OCI-LY7 (cell line): ENCODE measurements at regions not wholly inside any gene's neighbourhood (a gene's known extent, or its start where the extent isn't known, plus 50 kb on each side); places are given as distances from the start of the nearest gene placed in this dataset.

Source experiments
- EZH2phosphoT487 ChIP-seq: fragments of 200-600 bp; sonication (generic); IDR thresholded peaks from 2 replicates; pipeline ENCODE4 v1.6.1; 2018; ENCODE audit warnings: low read depth, borderline replicate concordance, mild to moderate bottlenecking, mixed run types, antibody characterized with exemption, low read length, moderate library complexity, mixed read lengths
- TF ChIP-seq, protein P1 (sequence below): fragments of 200-600 bp; sonication (generic); conservative IDR thresholded peaks from 2 replicates; pipeline ENCODE4 v1.5.1; 2014; ENCODE audit warnings: mild to moderate bottlenecking, antibody characterized with exemption, low read length, moderate library complexity, mixed read lengths

DNA sequence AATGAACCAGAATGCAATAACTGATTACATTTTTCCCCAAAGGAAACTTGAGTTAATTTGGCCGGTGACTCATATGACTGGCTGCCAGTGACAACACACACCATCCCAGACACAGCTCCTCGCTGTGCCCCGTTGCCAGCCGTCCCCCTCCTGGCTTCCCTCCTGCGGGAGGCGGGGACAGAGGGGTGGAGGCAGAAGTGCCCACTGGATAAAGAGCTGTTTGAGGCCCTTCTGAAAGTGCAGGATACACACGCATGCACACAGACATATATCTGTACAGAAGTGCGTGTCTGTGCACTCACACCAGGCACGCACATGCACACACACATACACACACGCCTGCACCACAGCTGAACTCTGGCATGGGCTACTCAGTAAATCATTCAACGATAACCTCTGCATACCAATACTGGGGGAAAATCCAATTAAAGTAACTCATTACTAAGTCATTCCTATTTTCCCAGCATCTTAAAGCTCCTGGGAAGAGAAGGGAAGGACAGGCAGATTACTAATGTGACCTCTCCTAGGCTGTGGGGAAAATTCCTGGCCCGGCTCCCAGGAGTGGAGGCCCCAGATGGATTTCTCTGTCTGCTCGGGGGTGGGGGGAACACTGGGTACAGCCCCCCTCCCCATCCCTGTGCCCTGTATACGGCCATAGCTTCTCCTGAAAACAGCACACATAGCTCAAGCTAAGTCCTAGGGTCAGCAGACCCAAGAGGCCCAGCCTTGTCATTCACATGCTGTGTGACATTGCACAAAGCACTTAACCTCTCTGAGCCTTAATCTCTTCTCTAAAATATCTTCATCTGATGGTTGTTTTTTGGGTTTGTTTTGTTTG, 52.3 kb upstream of the MYL10 start:
- TF ChIP-seq, protein P1, sequence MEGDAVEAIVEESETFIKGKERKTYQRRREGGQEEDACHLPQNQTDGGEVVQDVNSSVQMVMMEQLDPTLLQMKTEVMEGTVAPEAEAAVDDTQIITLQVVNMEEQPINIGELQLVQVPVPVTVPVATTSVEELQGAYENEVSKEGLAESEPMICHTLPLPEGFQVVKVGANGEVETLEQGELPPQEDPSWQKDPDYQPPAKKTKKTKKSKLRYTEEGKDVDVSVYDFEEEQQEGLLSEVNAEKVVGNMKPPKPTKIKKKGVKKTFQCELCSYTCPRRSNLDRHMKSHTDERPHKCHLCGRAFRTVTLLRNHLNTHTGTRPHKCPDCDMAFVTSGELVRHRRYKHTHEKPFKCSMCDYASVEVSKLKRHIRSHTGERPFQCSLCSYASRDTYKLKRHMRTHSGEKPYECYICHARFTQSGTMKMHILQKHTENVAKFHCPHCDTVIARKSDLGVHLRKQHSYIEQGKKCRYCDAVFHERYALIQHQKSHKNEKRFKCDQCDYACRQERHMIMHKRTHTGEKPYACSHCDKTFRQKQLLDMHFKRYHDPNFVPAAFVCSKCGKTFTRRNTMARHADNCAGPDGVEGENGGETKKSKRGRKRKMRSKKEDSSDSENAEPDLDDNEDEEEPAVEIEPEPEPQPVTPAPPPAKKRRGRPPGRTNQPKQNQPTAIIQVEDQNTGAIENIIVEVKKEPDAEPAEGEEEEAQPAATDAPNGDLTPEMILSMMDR: no peak
- no peak for TF ChIP-seq EZH2phosphoT487
